Dedifferentiated amniotic fluid mesenchymal stem cell (primary cell): ENCODE measurements at regions not wholly inside any gene's neighbourhood (a gene's known extent, or its start where the extent isn't known, plus 50 kb on each side); places are given as distances from the start of the nearest gene placed in this dataset.
"Not testable (repeated sequence)": the region's sequence is repeated elsewhere in the genome, so short reads cannot be mapped to it uniquely, and the experiment has no call there.

Experiments used
- DNase-seq: peaks from one replicate; pipeline ENCODE4 v3.0.0-alpha.2; 2016; ENCODE audit errors: extremely low spot score

DNA sequence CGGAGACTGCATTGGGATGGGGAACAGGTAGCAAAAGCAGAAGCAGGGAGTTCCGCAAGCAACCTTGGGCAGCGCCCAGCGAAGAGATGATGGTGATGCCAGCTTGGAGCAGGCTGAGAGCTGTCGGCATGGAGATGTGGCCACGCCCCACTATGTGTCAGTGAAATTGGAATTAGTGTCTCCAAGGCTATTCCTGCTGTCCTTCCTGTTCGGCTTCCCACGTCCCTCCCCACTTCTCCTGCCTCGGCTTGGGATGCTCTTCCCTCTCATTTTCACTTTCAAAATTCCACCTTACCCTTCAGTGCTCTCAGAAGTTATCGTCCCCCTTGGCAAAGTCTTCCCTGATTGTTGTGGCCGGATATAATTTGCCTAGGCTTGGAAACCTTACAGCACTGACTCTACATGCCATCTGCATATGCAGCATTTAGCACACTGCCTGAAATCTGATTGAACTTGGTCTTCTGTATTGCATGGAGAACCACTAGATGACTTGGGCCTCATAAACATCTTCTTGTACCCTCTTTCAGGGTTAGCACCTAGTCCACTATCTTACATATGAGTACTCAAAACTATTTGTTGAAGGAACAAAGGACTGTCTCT, 270.7 kb upstream of the RUNX1 start:
- DNase-seq: no peak

DNA sequence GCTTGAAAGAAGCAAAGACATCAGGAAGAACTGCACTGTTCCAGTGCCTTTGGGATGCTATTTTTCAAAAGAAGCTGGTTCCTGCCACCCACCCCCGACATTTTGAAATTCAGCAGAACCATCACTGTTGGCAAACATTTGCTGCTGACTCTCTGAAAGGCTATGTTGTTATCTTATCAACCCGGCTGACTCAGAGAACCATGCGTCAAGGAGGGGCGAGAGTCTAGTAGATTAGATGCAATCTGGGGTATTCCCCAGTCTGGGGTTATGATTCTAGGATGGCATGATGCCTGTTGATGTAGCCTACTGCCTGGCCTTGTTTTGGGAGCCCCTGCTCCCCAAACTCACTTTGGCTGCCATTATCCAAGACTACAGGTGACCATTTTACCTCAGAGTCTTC, 267.8 kb upstream of the RUNX1 start:
- DNase-seq: no peak

DNA sequence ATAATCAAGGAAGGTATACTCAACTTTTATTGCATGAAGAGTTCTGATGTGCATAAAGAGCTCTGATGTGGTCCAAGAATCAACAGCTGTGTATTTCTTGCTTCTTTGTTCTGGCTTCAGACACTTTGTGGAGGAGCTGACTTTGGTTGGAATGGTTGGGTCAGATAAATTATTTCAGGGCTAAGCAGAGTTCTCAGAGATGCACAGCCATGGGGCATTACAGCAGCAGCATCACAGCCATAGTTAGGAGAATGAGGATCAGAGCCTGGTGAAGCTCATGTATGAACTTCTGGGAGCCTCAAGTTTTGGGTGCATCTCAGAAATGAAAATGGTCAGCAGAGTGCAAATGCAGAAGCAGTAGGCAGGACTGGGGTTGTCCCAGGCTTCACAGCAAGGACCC, 267.4 kb upstream of the RUNX1 start:
- DNase-seq: no peak

DNA sequence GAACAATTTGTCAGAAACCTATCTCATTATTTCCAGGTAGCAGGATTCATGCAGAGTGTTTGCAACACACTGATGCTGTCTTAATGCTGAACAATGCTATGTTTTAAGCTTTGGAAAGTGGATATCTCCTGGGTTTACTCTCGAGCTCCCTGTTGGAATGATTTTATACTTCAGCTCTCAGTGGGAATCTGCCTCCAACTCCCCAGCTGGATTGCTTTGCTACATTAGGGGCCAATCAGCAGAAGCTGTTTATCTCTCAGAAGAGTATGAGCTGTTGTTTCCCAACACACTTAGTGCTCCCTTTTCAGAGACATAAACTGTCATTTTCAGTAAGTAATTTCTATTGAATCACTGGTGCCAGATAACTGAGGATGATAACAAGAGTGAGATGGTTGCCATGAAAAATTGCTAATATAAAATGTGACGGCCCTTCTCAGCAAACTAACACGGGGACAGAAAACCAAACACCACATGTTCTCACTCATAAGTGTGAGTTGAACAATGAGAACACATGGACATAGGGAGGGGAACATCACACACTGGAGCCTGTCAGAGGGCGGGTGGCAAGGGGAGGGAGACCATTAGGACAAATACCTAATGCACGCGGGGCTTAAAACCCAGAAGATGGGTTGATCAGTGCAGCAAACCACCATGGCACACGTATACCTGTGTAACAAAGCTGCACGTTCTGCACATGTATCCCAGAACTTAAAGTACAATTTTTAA, 265.9 kb upstream of the RUNX1 start:
- no peak for DNase-seq

DNA sequence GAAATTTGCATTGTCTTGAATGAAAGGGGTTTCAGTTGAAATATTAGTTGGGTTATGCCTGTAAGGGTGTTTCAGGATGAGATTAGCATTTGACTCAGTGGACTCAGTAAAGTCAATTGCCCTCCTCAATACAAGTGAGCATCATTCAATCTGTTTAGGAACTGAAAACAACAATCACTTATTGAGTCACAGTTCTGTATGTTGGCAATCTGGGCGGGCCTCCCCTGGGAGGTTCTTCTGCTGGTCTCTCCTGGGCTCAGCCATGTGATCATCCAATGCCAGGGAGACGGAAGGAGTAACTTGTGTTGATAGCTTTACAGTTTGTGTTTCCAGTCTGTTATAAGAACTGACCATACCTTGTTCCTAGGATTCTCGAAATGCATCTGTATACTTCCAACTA, 262.9 kb upstream of the RUNX1 start:
- DNase-seq: no peak

DNA sequence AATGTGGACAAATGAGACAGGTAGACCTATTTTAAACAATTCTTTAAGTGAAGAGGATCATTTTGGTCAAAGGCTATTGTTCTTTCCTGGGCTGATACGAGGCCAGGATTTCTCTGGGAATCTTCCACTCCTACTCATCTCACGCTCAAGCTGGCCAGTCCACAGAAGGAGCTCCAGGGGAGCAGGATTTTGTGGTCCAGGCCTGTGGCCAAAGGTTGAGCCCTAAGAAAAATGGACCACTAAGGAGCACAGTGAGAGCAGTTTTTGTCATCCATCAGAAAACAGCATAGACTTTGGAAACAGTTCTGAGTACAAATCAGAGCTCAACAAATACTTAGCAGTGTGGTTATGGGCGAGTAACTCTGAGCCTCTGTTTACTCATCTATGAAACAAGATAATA, 260.2 kb upstream of the RUNX1 start:
- DNase-seq: no peak

DNA sequence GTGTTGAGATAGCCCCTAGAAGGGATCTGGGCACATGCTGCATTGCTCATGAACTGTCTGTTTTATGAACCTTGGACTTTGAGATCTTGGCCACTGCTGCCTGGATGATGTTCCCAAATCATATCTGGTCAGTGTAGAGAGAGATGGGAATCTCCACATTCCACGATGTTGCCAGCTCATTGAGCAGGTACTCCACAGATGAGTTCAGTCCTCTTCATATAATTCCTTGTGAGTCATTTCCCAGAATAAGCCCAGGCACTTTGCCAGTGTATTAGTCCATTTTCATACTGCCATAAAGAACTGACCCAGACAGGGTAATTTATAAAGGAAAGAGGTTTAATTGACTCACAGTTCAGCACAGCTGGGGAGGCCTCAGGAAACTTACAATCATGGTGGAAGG, 254.0 kb upstream of the RUNX1 start:
- DNase-seq: peak; percentile 67

DNA sequence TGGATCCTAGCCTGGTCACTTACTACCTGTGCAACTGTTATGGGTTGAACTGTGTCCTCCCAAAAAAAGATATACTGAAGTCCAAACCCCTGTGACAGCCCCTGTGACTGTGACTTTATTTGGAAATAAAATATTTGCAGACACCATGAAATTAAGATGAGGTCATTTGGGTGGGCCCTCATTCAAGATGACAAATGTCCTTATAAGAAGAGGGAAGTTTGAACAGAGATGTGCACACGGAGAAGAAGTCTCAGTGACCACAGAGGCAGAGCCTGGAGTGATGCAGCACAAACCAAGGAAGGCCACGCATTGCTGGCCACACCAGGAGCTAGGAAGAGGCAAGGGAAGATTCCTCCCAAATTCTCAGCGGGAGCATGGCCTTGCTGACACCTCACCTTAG, 249.7 kb upstream of the RUNX1 start:
- DNase-seq: no peak

DNA sequence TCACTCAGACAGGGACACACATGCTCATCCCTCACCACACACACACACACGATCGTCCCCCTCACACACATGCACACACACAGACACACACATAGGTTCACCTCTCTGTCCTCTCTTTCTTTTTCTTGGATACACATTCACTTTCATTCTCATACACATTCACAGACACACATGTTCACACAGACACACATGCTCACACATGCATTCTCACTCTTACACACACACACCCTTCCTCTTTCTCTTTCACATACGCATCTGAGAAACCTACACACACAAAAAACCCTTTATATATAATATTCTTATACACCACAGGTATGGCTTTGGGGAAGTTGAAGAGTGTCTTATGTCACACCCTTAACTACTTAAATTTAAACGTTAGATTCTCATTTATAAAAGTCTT, 248.6 kb upstream of the RUNX1 start:
- DNase-seq: no peak

DNA sequence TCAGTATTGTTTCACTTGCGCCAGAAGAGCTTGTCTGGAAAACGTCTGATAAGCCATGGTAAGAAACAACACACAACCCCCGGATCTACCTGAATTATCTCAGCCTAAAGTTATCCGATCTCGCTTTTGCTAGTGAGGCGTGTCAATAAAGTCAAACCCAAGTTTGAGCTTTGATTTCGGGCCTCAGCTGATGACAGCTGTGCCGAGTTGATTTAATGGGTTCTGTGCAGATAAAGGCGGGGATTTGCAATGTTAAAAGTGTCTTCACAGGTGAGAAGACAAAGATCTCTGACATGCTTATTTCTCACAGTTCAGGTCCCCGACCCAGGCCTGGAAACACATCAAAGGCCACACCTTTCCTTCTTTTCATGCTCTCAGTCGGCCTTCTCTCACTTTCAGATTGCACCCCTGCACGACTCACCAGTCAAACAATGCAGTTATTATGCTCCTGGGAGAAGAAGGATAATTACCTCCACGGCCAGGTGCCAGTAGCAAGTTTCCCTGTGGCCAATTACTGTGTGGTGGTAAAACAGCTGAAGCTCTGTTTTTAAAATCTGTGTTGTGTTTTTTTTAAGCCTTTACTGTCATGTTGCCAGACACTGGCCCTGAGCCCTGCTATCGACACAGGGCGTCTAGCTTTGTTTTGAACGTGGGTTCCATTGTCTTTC, 245.3 kb upstream of the RUNX1 start:
- no peak for DNase-seq

DNA sequence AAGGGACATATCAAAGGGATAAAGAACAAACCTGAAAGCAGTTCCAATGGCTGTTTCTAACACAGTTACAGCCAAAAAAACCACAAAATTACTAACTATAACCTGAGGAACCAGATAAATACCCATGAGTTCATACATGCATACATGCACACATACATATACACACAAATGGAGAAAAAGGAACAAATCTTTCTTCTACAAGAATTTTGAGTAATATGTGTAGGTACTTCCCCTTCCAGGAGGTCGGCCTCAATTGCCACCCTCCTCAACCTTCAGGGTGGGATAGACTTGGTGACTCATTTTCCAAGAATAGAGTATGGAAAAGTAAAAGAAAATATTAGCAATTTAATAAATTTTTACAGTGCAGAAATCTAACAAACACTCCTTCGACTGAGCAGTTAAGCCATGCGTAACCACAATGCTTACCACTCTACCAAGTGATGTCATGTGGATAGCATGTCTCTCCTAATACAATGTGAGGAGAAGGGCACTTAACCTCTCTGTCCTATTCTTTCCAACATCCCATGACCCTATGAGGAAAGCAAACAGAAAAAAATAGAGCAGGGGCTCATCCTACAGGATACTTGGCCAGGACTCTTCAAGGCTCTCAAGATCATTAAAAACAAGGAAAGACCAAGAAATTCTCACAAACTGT, 243.0 kb upstream of the RUNX1 start:
- DNase-seq: no peak

DNA sequence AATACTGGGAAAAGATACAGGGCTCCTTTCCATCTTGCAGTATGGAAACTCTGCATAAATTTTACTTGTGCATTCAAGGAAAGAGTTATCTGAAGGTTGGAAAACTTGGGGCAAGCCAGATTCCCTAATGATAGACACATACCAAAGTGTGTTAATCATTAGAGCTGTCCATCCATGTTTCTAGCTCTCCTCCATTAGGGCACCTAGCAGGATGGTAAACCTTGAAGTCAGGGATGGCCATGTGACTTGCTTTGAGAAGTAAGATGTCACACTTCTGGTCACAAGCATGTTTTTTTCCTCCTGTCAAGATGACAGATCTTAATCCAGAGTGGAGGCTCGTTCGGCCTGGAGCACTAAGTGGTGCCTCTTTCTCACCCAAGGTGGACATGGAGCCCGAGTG, 241.9 kb upstream of the RUNX1 start:
- DNase-seq: no peak

DNA sequence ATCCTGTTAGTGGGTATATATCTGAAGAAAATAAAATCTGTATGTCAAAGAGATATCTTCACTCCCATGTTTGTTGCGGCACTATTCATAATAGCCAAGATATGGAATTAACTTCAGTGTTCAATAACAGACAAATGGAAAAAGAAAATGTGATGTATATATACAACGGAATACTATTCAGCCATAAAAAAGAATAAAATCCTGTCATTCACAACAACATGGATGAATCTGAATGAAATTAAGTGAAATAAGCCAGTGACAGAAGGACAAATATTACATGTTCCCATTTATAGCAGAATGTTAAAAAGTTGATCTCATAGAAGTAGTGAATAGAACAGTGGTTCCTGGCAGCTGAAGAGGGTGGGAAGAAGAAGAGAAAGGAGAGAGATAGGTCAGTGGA, 239.1 kb upstream of the RUNX1 start:
- no peak for DNase-seq

DNA sequence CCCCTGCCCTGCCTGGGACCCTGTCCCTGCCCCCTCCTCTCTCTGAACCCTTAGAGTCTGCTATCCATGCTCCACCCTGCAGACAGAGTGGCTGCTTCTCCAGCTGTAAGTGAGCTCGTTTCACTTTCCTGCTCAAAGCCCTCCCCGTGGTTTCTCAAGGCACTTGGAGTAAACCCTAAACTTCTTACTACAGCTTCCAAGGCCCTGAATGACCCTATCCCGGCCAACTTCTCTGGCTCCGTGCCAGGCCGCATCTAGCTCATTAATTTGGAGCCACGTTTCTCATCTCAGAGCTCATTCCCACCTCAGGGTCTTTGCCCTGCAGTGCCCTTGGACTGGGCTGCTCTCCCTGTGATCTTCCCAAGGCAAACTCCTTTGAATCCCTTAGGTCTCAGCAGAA, 235.1 kb upstream of the RUNX1 start:
- no peak for DNase-seq

DNA sequence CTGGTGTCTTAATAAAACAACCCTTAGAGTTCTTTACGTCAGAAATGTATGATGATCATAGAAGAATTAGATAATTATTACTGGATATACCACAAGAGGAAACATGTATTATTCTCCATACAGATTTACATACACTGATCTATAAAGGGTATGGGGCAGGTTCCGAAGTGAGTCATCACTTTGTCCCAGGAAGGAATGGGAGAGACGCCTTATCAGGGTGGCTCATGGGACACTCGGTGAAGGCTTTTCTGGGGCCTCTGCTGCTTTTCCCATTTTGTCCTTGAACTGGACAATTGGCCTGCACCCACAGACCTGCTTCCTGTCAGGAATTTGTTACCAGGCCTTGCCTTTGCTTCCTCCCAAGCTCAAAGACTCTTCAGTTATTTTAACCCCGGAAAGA, 233.8 kb upstream of the RUNX1 start:
- no peak for DNase-seq

DNA sequence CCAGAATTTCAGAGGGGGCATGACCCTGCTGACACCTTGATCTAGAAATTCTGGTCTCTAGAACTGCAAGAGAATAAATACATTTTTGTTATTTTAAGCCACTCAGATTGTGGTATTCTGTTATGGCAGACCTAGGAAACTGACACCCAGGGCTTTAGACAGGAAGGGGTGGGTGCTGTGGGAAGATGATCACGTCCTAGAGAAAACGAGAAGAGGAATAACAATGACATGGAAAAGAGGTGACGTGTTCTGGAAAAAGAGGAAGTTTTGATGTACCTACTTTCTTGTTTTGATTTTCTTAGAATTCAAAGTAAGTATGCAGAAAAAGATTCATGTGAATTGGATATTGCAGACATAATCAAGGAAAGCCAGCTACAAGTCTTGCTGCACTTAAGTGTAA, 232.9 kb upstream of the RUNX1 start:
- no peak for DNase-seq

DNA sequence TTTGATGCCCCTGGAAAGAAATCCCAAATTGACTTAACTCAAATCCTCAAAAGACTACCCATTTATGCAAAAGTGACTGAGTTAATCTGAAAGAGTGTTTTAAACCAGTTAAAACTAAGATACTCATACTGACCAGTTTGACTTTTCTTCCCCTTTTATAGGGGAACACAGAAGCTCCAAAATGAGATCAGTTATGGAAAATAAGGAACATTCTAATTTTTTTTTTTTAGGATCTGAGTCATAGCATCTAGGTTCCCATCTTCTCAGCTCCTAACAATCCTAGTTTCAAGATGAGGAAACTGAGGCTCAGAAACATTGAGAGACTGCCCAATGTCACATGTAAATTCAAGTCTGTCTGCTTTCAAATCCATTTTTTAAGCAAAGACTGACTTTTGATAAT, 231.1 kb upstream of the RUNX1 start:
- DNase-seq: no peak

DNA sequence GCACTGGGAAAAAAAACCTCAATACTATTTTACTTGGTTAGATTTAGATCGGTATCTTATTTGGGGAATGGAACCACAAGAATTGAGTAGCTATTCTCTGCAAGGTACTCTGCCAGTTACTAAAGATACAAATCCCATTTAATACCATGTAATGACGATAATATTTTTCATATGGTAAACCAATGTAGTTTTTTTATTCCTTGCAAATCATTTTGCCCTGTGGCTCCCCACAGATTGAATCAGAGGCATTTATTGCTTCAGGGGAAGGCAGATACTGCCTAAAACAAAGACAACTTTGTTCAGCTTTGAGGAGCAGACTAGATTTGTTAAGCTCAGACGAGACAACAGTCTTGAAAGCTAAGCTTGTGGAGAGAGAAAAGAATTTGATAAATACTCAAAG, 226.7 kb upstream of the RUNX1 start:
- peak; percentile 66 for DNase-seq

DNA sequence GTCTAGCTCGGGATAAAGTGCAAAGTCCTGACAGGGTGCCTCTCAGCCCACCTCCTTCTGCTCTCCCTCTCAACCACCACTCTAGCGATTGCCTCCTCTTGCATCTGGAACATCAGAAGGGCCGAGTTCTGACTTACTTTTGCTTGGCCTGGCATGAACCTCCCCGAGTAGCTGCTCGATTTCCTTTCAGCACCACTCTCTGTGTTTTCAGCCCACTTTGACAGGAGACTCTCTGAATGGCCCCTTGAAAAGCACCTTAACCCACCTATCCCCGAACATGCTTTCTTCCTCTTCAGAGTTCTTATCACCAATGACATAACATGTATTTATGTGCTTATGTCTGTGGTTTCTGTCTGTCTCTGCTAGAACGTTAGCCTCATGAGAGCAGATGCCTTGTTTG, 225.8 kb upstream of the RUNX1 start:
- no peak for DNase-seq

DNA sequence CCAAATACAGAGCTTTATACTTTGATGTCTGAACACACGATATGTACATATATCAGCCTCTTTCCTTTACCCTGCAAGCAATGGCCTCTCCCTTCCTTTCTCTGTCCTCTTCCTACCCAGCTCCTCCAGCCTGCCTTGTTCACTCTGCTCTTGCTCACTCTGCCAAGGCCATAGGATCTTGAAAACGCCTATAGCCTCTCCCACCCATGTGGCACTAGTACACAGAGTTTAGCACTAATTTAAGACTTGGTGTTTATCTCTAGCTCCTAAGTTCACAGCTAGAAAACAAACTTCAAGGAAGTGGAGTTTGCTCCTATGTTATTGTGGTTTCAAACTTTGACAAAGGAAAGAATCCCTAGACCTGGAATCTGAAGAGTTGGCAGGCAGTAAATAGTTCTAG, 225.0 kb upstream of the RUNX1 start:
- no peak for DNase-seq

DNA sequence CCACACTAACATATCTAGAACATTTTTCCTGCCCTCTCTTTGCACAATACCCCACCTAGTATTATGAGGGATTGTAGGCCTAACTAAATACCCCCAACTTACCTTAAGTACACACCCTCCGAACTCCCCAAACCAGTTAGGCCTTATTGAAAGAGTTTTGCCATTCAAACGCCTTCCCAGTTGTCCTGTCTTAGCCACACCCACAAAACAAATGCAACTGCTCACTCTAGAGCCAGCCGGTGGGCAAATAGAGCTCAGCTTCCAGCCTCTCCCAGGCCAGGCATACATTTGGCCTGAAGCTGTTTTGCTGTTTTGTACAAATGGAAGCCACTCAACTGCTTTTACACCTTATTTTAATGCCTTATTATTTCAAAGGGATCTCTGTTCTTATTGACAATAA, 224.2 kb upstream of the RUNX1 start:
- no peak for DNase-seq

DNA sequence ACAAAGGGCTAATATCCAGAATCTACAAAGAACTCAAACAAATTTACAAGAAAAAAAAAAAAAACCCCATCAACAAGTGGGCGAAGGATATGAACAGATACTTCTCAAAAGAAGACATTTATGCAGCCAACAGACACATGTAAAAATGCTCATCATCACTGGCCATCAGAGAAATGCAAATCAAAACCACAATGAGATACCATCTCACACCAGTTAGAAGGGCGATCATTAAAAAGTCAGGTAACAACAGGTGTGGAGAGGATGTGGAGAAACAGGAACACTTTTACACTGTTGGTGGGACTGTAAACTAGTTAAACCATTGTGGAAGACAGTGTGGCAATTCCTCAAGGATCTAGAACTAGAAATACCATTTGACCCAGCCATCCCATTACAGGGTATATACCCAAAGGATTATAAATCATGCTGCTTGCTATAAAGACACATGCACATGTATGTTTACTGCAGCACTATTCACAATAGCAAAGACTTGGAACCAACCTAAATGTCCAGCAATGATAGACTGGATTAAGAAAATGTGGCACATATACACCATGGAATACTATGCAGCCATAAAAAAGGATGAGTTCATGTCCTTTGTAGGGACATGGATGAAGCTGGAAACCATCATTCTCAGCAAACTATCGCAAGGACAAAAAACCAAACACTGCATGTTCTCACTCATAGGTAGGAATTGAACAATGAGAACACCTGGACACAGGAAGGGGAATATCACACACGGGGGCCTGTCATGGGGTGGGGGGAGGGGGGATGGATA, 222.4 kb upstream of the RUNX1 start:
- DNase-seq: not testable (repeated sequence)
